Neural cell (in vitro differentiated cells): ENCODE measurements at regions not wholly inside any gene's neighbourhood (a gene's known extent, or its start where the extent isn't known, plus 50 kb on each side); places are given as distances from the start of the nearest gene placed in this dataset.

Source experiments
- H2AFZ ChIP-seq: fragments of 200-600, 300-800 bp; sonication (generic), shearing (Covaris generic); 2 replicates; pipeline ENCODE4 v1.6.0; 2014; ENCODE audit warnings: low read depth, mild to moderate bottlenecking, antibody characterized with exemption, low read length, moderate library complexity
- H3F3A ChIP-seq: fragments of 200-600 bp; shearing (Covaris generic); 2 replicates; pipeline ENCODE4 v1.6.1; 2016; ENCODE audit warnings: mild to moderate bottlenecking, moderate library complexity, mixed read lengths, antibody characterized with exemption, low read length; ENCODE audit not compliant: insufficient read depth, poor library complexity, severe bottlenecking
- H3K27ac ChIP-seq: fragments of 200-600, 300-800 bp; sonication (generic), shearing (Covaris generic); 2 replicates; pipeline ENCODE4 v1.5.1; 2014; ENCODE audit warnings: mild to moderate bottlenecking, low read length, moderate library complexity
- H3K27me3 ChIP-seq: fragments of 300-800, 200-600 bp; sonication (generic), shearing (Covaris generic); 2 replicates; pipeline ENCODE4 v1.6.0; 2014; ENCODE audit warnings: mild to moderate bottlenecking, low read depth, low read length, moderate library complexity; ENCODE audit not compliant: insufficient read depth
- H3K36me3 ChIP-seq: fragments of 300-800, 200-600 bp; sonication (generic), shearing (Covaris generic); 2 replicates; pipeline ENCODE4 v1.5.1; 2014; ENCODE audit warnings: mild to moderate bottlenecking, antibody characterized with exemption, low read length, moderate library complexity; ENCODE audit not compliant: insufficient read depth
- H3K4me2 ChIP-seq: fragments of 300-800, 200-600 bp; sonication (generic), shearing (Covaris generic); 2 replicates; pipeline ENCODE4 v1.6.0; 2014; ENCODE audit warnings: mild to moderate bottlenecking, low read length
- H3K4me3 ChIP-seq: fragments of 300-800, 200-600 bp; sonication (generic), shearing (Covaris generic); 2 replicates; pipeline ENCODE4 v1.5.1; 2014; ENCODE audit warnings: mild to moderate bottlenecking, low read length, moderate library complexity
- H3K79me2 ChIP-seq: fragments of 200-600 bp; shearing (Covaris generic); replicated peaks from 2 replicates; pipeline ENCODE4 v1.6.0; 2014; ENCODE audit warnings: mild to moderate bottlenecking, low read length, moderate library complexity; ENCODE audit not compliant: insufficient read depth
- H3K9ac ChIP-seq: fragments of 300-800, 200-600 bp; sonication (generic), shearing (Covaris generic); 2 replicates; pipeline ENCODE4 v1.6.1; 2016; ENCODE audit warnings: mild to moderate bottlenecking, low read length, mixed read lengths
- H3K9me2 ChIP-seq: fragments of 200-600 bp; shearing (Covaris generic); 2 replicates; pipeline ENCODE4 v1.6.1; 2016; ENCODE audit warnings: mild to moderate bottlenecking, low read length, mixed read lengths; ENCODE audit not compliant: insufficient read depth
- H3K9me3 ChIP-seq: fragments of 200-600, 300-800 bp; sonication (generic), shearing (Covaris generic); 2 replicates; pipeline ENCODE4 v1.6.1; 2016; ENCODE audit warnings: mild to moderate bottlenecking, mixed run types, low read length, moderate library complexity, mixed read lengths
- H4K20me1 ChIP-seq: fragments of 200-600 bp; shearing (Covaris generic); 2 replicates; pipeline ENCODE4 v1.6.1; 2016; ENCODE audit warnings: mild to moderate bottlenecking, mixed run types; ENCODE audit not compliant: insufficient read depth
- CTCF ChIP-seq: fragments of 450-650 bp; IDR thresholded peaks from 2 replicates; pipeline ENCODE4 v1.5.1; 2014; ENCODE audit warnings: antibody characterized with exemption, mild to moderate bottlenecking, moderate library complexity; ENCODE audit not compliant: poor library complexity, severe bottlenecking
- RAD21 ChIP-seq: fragments of 450-650 bp; conservative IDR thresholded peaks from 2 replicates; pipeline ENCODE4 v1.6.1; 2014; ENCODE audit warnings: antibody characterized with exemption, mild to moderate bottlenecking, moderate library complexity
- TAF1 ChIP-seq: IDR thresholded peaks from 2 replicates; pipeline ENCODE4 v1.6.1; 2012; ENCODE audit warnings: low read depth

GRCh38 chr14:88129306-88130056 lies 124.5 kb downstream of the GPR65 start:
- TF ChIP-seq TAF1: no peak
- peak; percentile 9 for TF ChIP-seq CTCF
- Histone ChIP-seq H3F3A (no peaks in the 10 kb centered on the region), H3K27me3 (no peaks in the 10 kb centered on the region), H3K36me3 (no peaks in the 10 kb centered on the region), H3K9me3 (no peaks in the 10 kb centered on the region), H4K20me1 (no peaks in the 10 kb centered on the region), H3K9me2 (no peaks in the 10 kb centered on the region), H3K27ac (peak overlapping the region; percentile 6), H3K4me2 (no peak overlapping the region), H3K79me2 (no peaks in the 10 kb centered on the region), H2AFZ (no peak overlapping the region), H3K9ac (no peak overlapping the region), H3K4me3 (no peak overlapping the region)

GRCh38 chr14:88130057-88130432 lies 125.1 kb downstream of the GPR65 start:
- no peak overlapping the region for H3K4me2 ChIP-seq
- H4K20me1 ChIP-seq: no peaks in the 10 kb centered on the region
- no peak overlapping the region for H3K4me3 ChIP-seq
- H3K27ac ChIP-seq: peak overlapping the region; percentile 6
- no peak for TF ChIP-seq RAD21
- H3K9ac ChIP-seq: no peak overlapping the region
- H3K79me2 ChIP-seq: no peaks in the 10 kb centered on the region
- no peaks in the 10 kb centered on the region for H3K27me3 ChIP-seq
- H2AFZ ChIP-seq: no peak overlapping the region
- H3K9me2 ChIP-seq: no peaks in the 10 kb centered on the region
- H3K36me3 ChIP-seq: no peaks in the 10 kb centered on the region
- no peaks in the 10 kb centered on the region for H3K9me3 ChIP-seq
- no peaks in the 10 kb centered on the region for H3F3A ChIP-seq
